GM18909 (cell line): ENCODE measurements at regions not wholly inside any gene's neighbourhood (a gene's known extent, or its start where the extent isn't known, plus 50 kb on each side); places are given as distances from the start of the nearest gene placed in this dataset.
"Not testable (repeated sequence)": the region's sequence is repeated elsewhere in the genome, so short reads cannot be mapped to it uniquely, and the experiment has no call there.

Experiments used
- ATAC-seq: cut with Tn5 transposase; IDR thresholded peaks from one replicate; pipeline ENCODE4 v1.9.1; 2021; ENCODE audit warnings: mild to moderate bottlenecking; ENCODE audit not compliant: unreplicated experiment, poor library complexity

DNA sequence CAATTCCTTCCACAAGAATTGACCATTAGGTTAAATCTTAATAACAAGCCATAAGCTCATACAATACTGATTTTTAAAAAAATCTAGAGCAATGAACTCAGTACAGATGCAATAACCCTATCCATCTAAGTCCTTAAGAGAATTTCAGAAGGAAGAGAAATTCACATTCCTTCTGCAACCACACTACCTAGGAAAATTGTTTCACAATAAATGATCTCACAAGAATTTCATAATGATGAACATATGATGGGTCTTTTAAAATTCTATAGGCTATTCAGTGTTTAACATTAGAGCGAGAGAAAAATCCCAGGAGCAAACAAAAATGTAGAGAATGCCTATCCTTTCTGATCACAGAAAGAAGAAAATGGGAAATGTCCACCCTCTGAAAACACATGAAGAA, 70.0 kb upstream of the MAGI2 start:
- ATAC-seq, result no peak

- no peak for ATAC-seq
Observed at GRCh38 chr7:79520543-79520942, 67.1 kb upstream of the MAGI2 start.

GRCh38 chr7:79515358-79515757, 61.9 kb upstream of the MAGI2 start:
- no peak for ATAC-seq

DNA sequence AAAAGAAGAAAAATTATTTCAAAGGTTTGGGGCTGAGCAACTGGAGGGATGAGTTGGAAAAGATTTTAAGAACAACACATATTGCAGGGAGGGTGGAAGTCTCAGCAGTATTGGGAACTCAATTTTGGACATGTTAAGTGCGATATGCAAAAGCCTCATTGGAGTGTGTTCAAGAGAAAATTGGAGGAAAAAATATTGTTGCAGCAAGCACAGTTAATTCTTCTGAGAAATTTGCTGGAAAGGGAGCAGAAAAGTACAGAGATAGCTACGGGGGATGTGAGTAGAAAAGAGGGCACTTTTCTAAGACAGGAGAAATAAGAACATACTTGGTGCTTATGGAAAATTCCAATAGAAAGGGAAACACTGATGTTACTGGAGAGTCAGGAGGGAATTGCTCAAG, 59.8 kb upstream of the MAGI2 start:
- no peak for ATAC-seq

DNA sequence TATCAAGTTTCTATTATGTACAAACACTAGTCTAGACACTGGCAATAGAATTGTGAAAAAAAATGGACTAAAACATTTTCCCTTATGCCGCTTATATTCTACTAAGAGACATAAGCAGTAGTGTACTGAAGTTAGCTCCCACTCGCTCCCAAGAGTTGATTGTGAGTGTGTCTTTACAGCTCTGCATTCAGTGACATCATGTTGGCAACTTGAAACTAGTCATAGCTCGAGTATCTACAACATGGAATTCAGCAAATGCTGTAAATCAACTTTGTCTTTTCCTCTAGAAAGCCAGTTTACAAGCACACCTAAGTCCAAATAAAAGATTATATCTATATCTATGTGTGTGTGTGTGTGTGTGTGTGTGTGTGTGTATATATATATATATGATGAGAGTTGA, 58.8 kb upstream of the MAGI2 start:
- ATAC-seq, result no peak

GRCh38 chr7:79511056-79511455, 57.6 kb upstream of the MAGI2 start:
- not testable (repeated sequence) for ATAC-seq

DNA sequence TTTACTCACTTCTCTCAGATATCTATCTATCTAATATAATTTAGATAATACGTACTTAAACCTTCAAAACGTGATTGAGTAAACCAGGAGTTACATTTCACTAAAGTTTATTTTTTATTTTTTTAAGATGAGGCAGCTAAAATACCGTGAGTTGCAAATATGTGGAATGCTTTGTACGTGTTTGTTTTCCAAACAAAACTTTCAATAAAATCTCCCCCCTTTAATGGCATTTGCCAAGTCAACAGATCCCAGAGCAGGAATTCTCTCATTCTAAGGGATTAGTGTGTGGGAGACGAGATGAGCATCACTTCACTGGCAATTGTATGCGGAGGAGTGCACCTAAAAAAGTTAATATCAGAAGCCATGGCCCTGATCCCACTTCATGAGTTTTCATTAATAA, 53.7 kb upstream of the MAGI2 start:
- no peak for ATAC-seq

DNA sequence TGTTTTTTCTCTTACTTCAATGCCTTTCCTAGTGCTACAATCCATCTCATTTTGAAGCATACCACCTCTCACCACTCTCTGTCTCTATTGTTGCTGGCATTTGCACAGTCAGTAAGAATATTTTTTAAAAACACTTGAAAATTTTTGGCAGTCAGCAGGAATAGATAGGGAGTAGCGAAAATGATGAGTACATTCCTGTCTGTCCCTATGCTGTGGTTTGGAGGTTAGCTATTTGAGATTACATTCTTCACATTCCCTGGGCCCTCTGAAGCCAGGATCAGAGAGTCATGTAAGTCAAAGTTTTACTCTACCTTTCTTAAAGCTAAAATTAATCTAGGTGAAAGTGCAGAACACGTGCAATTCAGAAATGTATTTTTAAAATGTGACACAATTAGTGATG, 53.0 kb upstream of the MAGI2 start:
- ATAC-seq, result no peak

- ATAC-seq, result no peak
Observed at GRCh38 chr7:79504607-79505389, 51.3 kb upstream of the MAGI2 start.
